Mesendoderm (in vitro differentiated cells): ENCODE measurements at regions not wholly inside any gene's neighbourhood (a gene's known extent, or its start where the extent isn't known, plus 50 kb on each side); places are given as distances from the start of the nearest gene placed in this dataset.

Experiments used
- DNase-seq: peaks from one replicate; pipeline ENCODE4 v3.0.0; 2013
- H2AK5ac ChIP-seq: 2 replicates; pipeline ENCODE4 v1.6.1; 2013; ENCODE audit warnings: low read length, inconsistent platforms
- H2BK120ac ChIP-seq: 2 replicates; pipeline ENCODE4 v1.6.1; 2013; ENCODE audit warnings: low read depth, mild to moderate bottlenecking, low read length, moderate library complexity, mixed read lengths
- H2BK15ac ChIP-seq: replicated peaks from 2 replicates; pipeline ENCODE4 v1.6.1; 2013; ENCODE audit warnings: low read depth, mild to moderate bottlenecking, moderate library complexity
- H2BK5ac ChIP-seq: 2 replicates; pipeline ENCODE4 v1.6.1; 2013; ENCODE audit warnings: low read length, inconsistent platforms
- H3K18ac ChIP-seq: 2 replicates; pipeline ENCODE4 v1.6.1; 2013; ENCODE audit warnings: mild to moderate bottlenecking, low read length, mixed read lengths
- H3K23ac ChIP-seq: one replicate; pipeline ENCODE4 v1.6.1; 2013; ENCODE audit warnings: low read length
- H3K27ac ChIP-seq: 2 replicates; pipeline ENCODE4 v1.5.1; 2013; ENCODE audit warnings: low read depth, mild to moderate bottlenecking, inconsistent platforms, low read length, moderate library complexity
- H3K27me3 ChIP-seq: 2 replicates; pipeline ENCODE4 v1.6.1; 2013; ENCODE audit warnings: low read length, control low read depth, mild to moderate bottlenecking, inconsistent platforms; ENCODE audit not compliant: insufficient read depth, poor library complexity
- H3K36me3 ChIP-seq: 2 replicates; pipeline ENCODE4 v1.6.1; 2013; ENCODE audit warnings: low read length, inconsistent platforms; ENCODE audit not compliant: control insufficient read depth, insufficient read depth
- H3K4ac ChIP-seq: one replicate; pipeline ENCODE4 v1.6.1; 2013; ENCODE audit warnings: low read depth, mild to moderate bottlenecking, low read length, moderate library complexity
- H3K4me1 ChIP-seq: 2 replicates; pipeline ENCODE4 v1.6.1; 2013; ENCODE audit warnings: low read depth, low read length, inconsistent platforms; ENCODE audit not compliant: control insufficient read depth
- H3K4me2 ChIP-seq: 2 replicates; pipeline ENCODE4 v1.6.1; 2013; ENCODE audit warnings: low read length
- H3K4me3 ChIP-seq: 2 replicates; pipeline ENCODE4 v1.5.1; 2013; ENCODE audit warnings: mild to moderate bottlenecking, low read length
- H3K56ac ChIP-seq: one replicate; pipeline ENCODE4 v1.6.1; 2013; ENCODE audit warnings: low read length
- H3K79me1 ChIP-seq: 2 replicates; pipeline ENCODE4 v1.6.1; 2013; ENCODE audit warnings: low read length, inconsistent platforms
- H3K79me2 ChIP-seq: 2 replicates; pipeline ENCODE4 v1.6.1; 2013; ENCODE audit warnings: mild to moderate bottlenecking, low read length; ENCODE audit not compliant: control insufficient read depth, insufficient read depth
- H3K9ac ChIP-seq: 2 replicates; pipeline ENCODE4 v1.6.1; 2013; ENCODE audit warnings: low read length, inconsistent platforms
- H4K5ac ChIP-seq: one replicate; pipeline ENCODE4 v1.6.1; 2013; ENCODE audit warnings: low read length
- H4K8ac ChIP-seq: one replicate; pipeline ENCODE4 v1.6.1; 2013; ENCODE audit warnings: low read depth, mild to moderate bottlenecking, control low read depth, low read length, moderate library complexity
- WGBS: extraction: QIAGEN DNeasy Blood & Tissue Kit; methylation state at CpG from one replicate; pipeline ENCODE4 v1.1.7; 2013; ENCODE audit warnings: low lambda C conversion rate, missing lambda C conversion rate; ENCODE audit not compliant: insufficient coverage; ENCODE audit errors: extremely low coverage; 5-methylcytosine and 5-hydroxymethylcytosine counted together

GRCh38 chr20:46840054-46840729 is 54.5 kb upstream of the EYA2 start:
- no peak overlapping the region for H3K4me3 ChIP-seq
- H2BK120ac ChIP-seq: no peak overlapping the region
- no peak overlapping the region for H3K4ac ChIP-seq
- no peak for DNase-seq
- H3K4me2 ChIP-seq: no peak overlapping the region
- no peak overlapping the region for H2BK5ac ChIP-seq
- H2BK15ac ChIP-seq: no peak overlapping the region
- H4K5ac ChIP-seq: no peak overlapping the region
- H3K27me3 ChIP-seq: no peaks in the 10 kb centered on the region
- H3K36me3 ChIP-seq: no peaks in the 10 kb centered on the region
- no peak overlapping the region for H3K9ac ChIP-seq
- no peak overlapping the region for H3K56ac ChIP-seq
- H3K79me2 ChIP-seq: no peaks in the 10 kb centered on the region
- H3K23ac ChIP-seq: no peak overlapping the region
- H3K27ac ChIP-seq: no peak overlapping the region
- no CpG with 5 or more reads among the region's 4 CpGs for WGBS
- H3K4me1 ChIP-seq: peaks cover 2% of the 10 kb centered on the region
- H3K18ac ChIP-seq: no peak overlapping the region
- no peak overlapping the region for H4K8ac ChIP-seq
- H2AK5ac ChIP-seq: no peak overlapping the region
- H3K79me1 ChIP-seq: no peaks in the 10 kb centered on the region
